ENCODE measurements at regions not wholly inside any gene's neighbourhood (a gene's known extent, or its start where the extent isn't known, plus 50 kb on each side); places are given as distances from the start of the nearest gene placed in this dataset.

GRCh38 chr12:39081910-39082309 lies 176.5 kb upstream of the CPNE8 start:
- H3K9me3 ChIP-seq, result no peaks in the 10 kb centered on the region
- no peak for ATAC-seq
- intact Hi-C loops (cut with DNase I), result no loop called here
- no peaks in the 10 kb centered on the region for H3K4me1 ChIP-seq
- no peak overlapping the region for H3K27ac ChIP-seq
- TF ChIP-seq CTCF (IDR thresholded peaks at IDR 0.05), result no peak
- no peak for DNase-seq
- H3K36me3 ChIP-seq (ENCODE audit: insufficient read depth in 1 of 2, low read depth in 1 of 2), result no peaks in the 10 kb centered on the region
- H3K27me3 ChIP-seq (ENCODE audit: insufficient read depth in 3 of 3, low read length in 2 of 3), result no peaks in the 10 kb centered on the region
- H3K4me3 ChIP-seq, result no peak overlapping the region
- WGBS, 3 donors, result 72 to 76% (median 76%) methylated on average over 1 of the region's 1 CpG

- no peak overlapping the region for H3K4me3 ChIP-seq
- no peaks in the 10 kb centered on the region for H3K36me3 ChIP-seq (ENCODE audit: insufficient read depth in 1 of 2, low read depth in 1 of 2)
- H3K27me3 ChIP-seq (ENCODE audit: insufficient read depth in 3 of 3, low read length in 2 of 3), result no peaks in the 10 kb centered on the region
- no peak for DNase-seq
- 25 to 29% (median 28%) methylated on average over 2 of the region's 2 CpGs for WGBS, 3 donors
- H3K27ac ChIP-seq, result no peak overlapping the region
- intact Hi-C loops (cut with DNase I), result no loop called here
- no peaks in the 10 kb centered on the region for H3K4me1 ChIP-seq
- TF ChIP-seq CTCF (IDR thresholded peaks at IDR 0.05), result no peak
- no peaks in the 10 kb centered on the region for H3K9me3 ChIP-seq
- no peak for ATAC-seq
Measured at GRCh38 chr12:39077226-39077625, 171.8 kb upstream of the CPNE8 start.

- Histone ChIP-seq H3K36me3 (ENCODE audit: insufficient read depth in 1 of 2, low read depth in 1 of 2) (no peaks in the 10 kb centered on the region), H3K9me3 (no peaks in the 10 kb centered on the region), H3K4me1 (no peaks in the 10 kb centered on the region), H3K27ac (no peak overlapping the region), H3K4me3 (no peak overlapping the region), H3K27me3 (ENCODE audit: insufficient read depth in 3 of 3, low read length in 2 of 3) (no peaks in the 10 kb centered on the region)
- ATAC-seq (no peak), DNase-seq (no peak)
- no peak for TF ChIP-seq CTCF (IDR thresholded peaks at IDR 0.05)
- WGBS, 3 donors, result 62 to 69% (median 69%) methylated on average over 2 of the region's 2 CpGs
- intact Hi-C loops (cut with DNase I), result no loop called here
Measured at GRCh38 chr12:39074063-39074462, 168.7 kb upstream of the CPNE8 start.

- Histone ChIP-seq H3K36me3 (ENCODE audit: insufficient read depth in 1 of 2, low read depth in 1 of 2) (no peaks in the 10 kb centered on the region), H3K27ac (no peak overlapping the region), H3K9me3 (no peaks in the 10 kb centered on the region), H3K4me1 (no peaks in the 10 kb centered on the region), H3K4me3 (no peak overlapping the region), H3K27me3 (ENCODE audit: insufficient read depth in 3 of 3, low read length in 2 of 3) (no peaks in the 10 kb centered on the region)
- 56 to 72% (median 61%) methylated on average over 2 of the region's 2 CpGs for WGBS, 3 donors
- DNase-seq (no peak), ATAC-seq (no peak)
- no peak for TF ChIP-seq CTCF (IDR thresholded peaks at IDR 0.05)
- intact Hi-C loops (cut with DNase I), result no loop called here
Measured at GRCh38 chr12:39072658-39073057, 167.3 kb upstream of the CPNE8 start.

GRCh38 chr12:39071611-39072010 lies 166.2 kb upstream of the CPNE8 start:
- H3K4me3 ChIP-seq, result no peak overlapping the region
- intact Hi-C loops (cut with DNase I), result no loop called here
- no peak for DNase-seq
- no peak for TF ChIP-seq CTCF (IDR thresholded peaks at IDR 0.05)
- no peaks in the 10 kb centered on the region for H3K27me3 ChIP-seq (ENCODE audit: insufficient read depth in 3 of 3, low read length in 2 of 3)
- no peak overlapping the region for H3K27ac ChIP-seq
- H3K36me3 ChIP-seq (ENCODE audit: insufficient read depth in 1 of 2, low read depth in 1 of 2), result no peaks in the 10 kb centered on the region
- WGBS, 3 donors, result 43 to 67% (median 51%) methylated on average over 4 of the region's 4 CpGs
- no peaks in the 10 kb centered on the region for H3K4me1 ChIP-seq
- H3K9me3 ChIP-seq, result no peaks in the 10 kb centered on the region
- ATAC-seq, result no peak

All from psoas muscle (tissue), 7 donors.